ENCODE measurements at regions not wholly inside any gene's neighbourhood (a gene's known extent, or its start where the extent isn't known, plus 50 kb on each side); places are given as distances from the start of the nearest gene placed in this dataset.

DNA sequence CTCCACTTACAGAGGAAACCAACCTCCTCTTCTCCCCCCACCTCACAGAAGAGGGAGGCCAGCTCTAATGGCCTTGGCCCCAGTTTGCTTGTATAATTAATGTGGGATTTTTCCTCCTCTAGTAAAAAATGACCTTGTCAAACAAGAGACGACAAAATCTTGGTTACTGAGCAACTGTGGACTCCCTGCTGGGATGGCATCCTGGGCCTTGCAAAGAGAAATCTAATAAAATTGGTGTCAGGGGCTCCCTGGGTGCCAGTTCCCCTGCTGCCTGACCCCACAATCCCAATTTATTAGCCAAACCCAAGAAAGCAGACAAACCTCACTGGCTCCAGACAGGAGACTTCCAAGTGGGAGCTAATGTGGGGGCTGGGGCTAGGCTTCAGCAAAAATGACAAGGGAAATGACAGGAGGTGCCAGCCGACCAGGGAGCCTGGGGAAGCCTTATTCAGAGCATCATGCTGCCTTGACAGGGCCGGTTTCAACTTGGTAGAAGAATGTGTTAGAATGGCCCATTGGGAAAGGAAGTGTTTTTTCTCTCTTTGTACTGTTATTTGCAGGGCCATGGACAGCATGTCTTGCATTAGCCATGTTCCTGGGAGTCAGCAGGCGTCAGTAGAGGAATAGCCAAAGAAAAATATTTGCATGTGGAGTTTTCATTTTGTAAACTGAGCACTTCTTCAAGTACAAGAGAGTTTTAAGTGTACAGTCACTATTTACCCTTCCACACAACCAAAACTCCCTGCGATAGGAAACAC lies 816.9 kb downstream of the DHX35 start:
- WGBS, 2 experiments (ENCODE audit: extremely low coverage in 1 of 2, insufficient coverage in 1 of 2, insufficient read length in 1 of 2, insufficient replicate concordance in 2 of 2, low coverage in 1 of 2, low lambda C conversion rate in 2 of 2, missing lambda C conversion rate in 1 of 2) = 81% methylated on average over 5 of the region's 5 CpGs; no CpG with 5 or more reads in 1 of the 2 experiments
- no peak overlapping the region for H4K91ac ChIP-seq (replicated peaks; ENCODE audit: insufficient read length, low read length)
- H3K9me3 ChIP-seq (ENCODE audit: insufficient read depth in 2 of 2, low read depth in 1 of 2, low read length in 1 of 2) = peaks cover 0 to 5% of the 10 kb centered on the region in 2 experiments; a peak in 2 of 4 replicates
- no peak overlapping the region for H2AK5ac ChIP-seq (ENCODE audit: low read depth, low read length)
- H3K36me3 ChIP-seq (ENCODE audit: control insufficient read depth in 2 of 4, insufficient read depth in 4 of 4, low read length in 3 of 4) = no peaks in the 10 kb centered on the region
- H3K4me2 ChIP-seq (ENCODE audit: insufficient read depth in 1 of 2, low read depth in 2 of 2, low read length in 2 of 2) = no peak overlapping the region
- no peak for DNase-seq (ENCODE audit: low read depth in 1 of 2, low spot score in 2 of 2)
- H4K5ac ChIP-seq (ENCODE audit: insufficient read length, low read depth, low read length) = no peak overlapping the region
- no peak overlapping the region for H2BK15ac ChIP-seq (ENCODE audit: low read length)
- ChIA-PET CTCF (ENCODE audit: partially characterized antibody) (interaction anchor here (0.6 to 1.5 kb wide), 2 partner anchors 11 to 83 kb away, joined by 3 read pairs; no protein-coding TSS in a partner anchor), POLR2A (ENCODE audit: partially characterized antibody) (no interaction called here)
- no peaks in the 10 kb centered on the region for H3K4me1 ChIP-seq (replicated peaks in 1 of 4; ENCODE audit: control insufficient read depth in 3 of 4, insufficient read depth in 4 of 4, low read length in 3 of 4)
- H2BK20ac ChIP-seq (ENCODE audit: low read length) = no peak overlapping the region
- H4K8ac ChIP-seq (ENCODE audit: extremely low read depth, insufficient read depth, low read length) = no peak overlapping the region
- no peak overlapping the region for H3K56ac ChIP-seq (replicated peaks; ENCODE audit: insufficient read length, low read depth, low read length)
- no peak for FAIRE-seq
- no peak overlapping the region for H3K23ac ChIP-seq (ENCODE audit: insufficient read length)
- H3K79me2 ChIP-seq (ENCODE audit: control insufficient read depth in 1 of 2, insufficient read depth in 2 of 2, low read length in 2 of 2) = no peaks in the 10 kb centered on the region
- H3K4ac ChIP-seq (replicated peaks; ENCODE audit: insufficient read length, low read depth, low read length) = no peak overlapping the region
- H2AFZ ChIP-seq (ENCODE audit: low read length) = no peak overlapping the region
- H3K27ac ChIP-seq (ENCODE audit: low read depth, low read length) = no peak overlapping the region
- H3K27me3 ChIP-seq (replicated peaks in 1 of 4; ENCODE audit: control insufficient read depth in 3 of 4, extremely low read depth in 1 of 4, insufficient read depth in 3 of 4, low read length in 3 of 4) = no peaks in the 10 kb centered on the region
- H2BK12ac ChIP-seq (ENCODE audit: low read depth, low read length) = no peak overlapping the region
- no peaks in the 10 kb centered on the region for H3K23me2 ChIP-seq (ENCODE audit: low read depth, low read length)
- H2BK5ac ChIP-seq (ENCODE audit: low read depth, low read length) = no peak overlapping the region
- H4K20me1 ChIP-seq (replicated peaks in 1 of 2; ENCODE audit: control insufficient read depth in 1 of 2, insufficient read depth in 2 of 2, low read length in 2 of 2) = no peaks in the 10 kb centered on the region
- H3K18ac ChIP-seq (ENCODE audit: extremely low read depth, low read length) = no peak overlapping the region
- H3K79me1 ChIP-seq (ENCODE audit: low read depth, low read length) = no peaks in the 10 kb centered on the region
- no peak overlapping the region for H2BK120ac ChIP-seq (replicated peaks; ENCODE audit: low read depth, low read length)
- no peak overlapping the region for H3K4me3 ChIP-seq (ENCODE audit: extremely low read depth in 1 of 4, insufficient read depth in 2 of 4, low read depth in 3 of 4, low read length in 4 of 4)
- H3K14ac ChIP-seq (ENCODE audit: insufficient read length) = no peak overlapping the region
- no peak overlapping the region for H3K9ac ChIP-seq (replicated peaks in 1 of 4; ENCODE audit: extremely low read depth in 1 of 4, low read depth in 3 of 4, low read length in 3 of 4)
- TF ChIP-seq RBBP5 (IDR thresholded peaks at IDR 0.05; ENCODE audit: borderline replicate concordance, low read depth, low read length) = no peak
- TF ChIP-seq TAF1 (IDR thresholded peaks at IDR 0.05; ENCODE audit: low read depth, low read length) = no peak
- no peak for TF ChIP-seq SUZ12 (IDR thresholded peaks at IDR 0.05; ENCODE audit: low read length)
- TF ChIP-seq, protein P1, sequence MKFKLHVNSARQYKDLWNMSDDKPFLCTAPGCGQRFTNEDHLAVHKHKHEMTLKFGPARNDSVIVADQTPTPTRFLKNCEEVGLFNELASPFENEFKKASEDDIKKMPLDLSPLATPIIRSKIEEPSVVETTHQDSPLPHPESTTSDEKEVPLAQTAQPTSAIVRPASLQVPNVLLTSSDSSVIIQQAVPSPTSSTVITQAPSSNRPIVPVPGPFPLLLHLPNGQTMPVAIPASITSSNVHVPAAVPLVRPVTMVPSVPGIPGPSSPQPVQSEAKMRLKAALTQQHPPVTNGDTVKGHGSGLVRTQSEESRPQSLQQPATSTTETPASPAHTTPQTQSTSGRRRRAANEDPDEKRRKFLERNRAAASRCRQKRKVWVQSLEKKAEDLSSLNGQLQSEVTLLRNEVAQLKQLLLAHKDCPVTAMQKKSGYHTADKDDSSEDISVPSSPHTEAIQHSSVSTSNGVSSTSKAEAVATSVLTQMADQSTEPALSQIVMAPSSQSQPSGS (IDR thresholded peaks at IDR 0.05; ENCODE audit: low read length) = no peak
- TF ChIP-seq RNF2 (IDR thresholded peaks at IDR 0.05; ENCODE audit: borderline replicate concordance, low read depth, low read length, missing control alignments, poor library complexity, severe bottlenecking) = no peak
- TF ChIP-seq, protein P2, sequence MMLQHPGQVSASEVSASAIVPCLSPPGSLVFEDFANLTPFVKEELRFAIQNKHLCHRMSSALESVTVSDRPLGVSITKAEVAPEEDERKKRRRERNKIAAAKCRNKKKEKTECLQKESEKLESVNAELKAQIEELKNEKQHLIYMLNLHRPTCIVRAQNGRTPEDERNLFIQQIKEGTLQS (IDR thresholded peaks at IDR 0.05; ENCODE audit: insufficient read depth, low read depth, low read length) = no peak
- TF ChIP-seq KDM1A (IDR thresholded peaks at IDR 0.05; ENCODE audit: borderline replicate concordance, low read length) = no peak
- TF ChIP-seq RFX5 (IDR thresholded peaks at IDR 0.05; ENCODE audit: borderline replicate concordance, low read depth, low read length) = no peak
- TF ChIP-seq BACH1 (IDR thresholded peaks at IDR 0.05; ENCODE audit: low read length) = no peak
- no peak for TF ChIP-seq EP300 (IDR thresholded peaks at IDR 0.05; ENCODE audit: borderline replicate concordance in 1 of 2, low read depth in 2 of 2, low read length in 2 of 2)
